ENCODE measurements at regions not wholly inside any gene's neighbourhood (a gene's known extent, or its start where the extent isn't known, plus 50 kb on each side); places are given as distances from the start of the nearest gene placed in this dataset.
A peak's percentile ranks its signal among the peaks of the same experiment; 100 is the strongest.
"Not testable (repeated sequence)": the region's sequence is repeated elsewhere in the genome, so short reads cannot be mapped to it uniquely, and the experiment has no call there.

DNA sequence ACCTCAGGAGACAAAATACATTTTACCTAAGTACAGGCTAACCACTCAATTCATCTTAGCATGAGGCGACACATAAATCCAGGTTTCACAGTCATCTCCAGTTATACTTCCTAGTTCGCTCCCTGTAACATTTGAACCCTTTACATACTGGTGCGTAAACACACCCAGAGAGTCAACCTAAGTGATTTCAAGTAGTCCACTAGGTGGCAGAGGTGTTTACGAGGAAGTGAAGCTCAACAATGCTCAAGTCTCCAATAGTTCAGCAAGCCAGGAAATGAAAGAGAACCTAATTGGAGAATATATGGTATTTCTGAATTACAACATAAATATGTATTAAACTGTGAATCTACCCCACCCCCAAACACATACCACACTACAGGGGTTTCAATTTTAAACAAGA, 76.3 kb upstream of the ABCB5 start:
- no peak overlapping the region for H3K27ac ChIP-seq
- intact Hi-C loops (cut with DNase I; ENCODE audit: low total_unique reads) = no loop called here
- 91 to 94% methylated on average over 4 of the region's 4 CpGs for WGBS, 2 donors
- H3K36me3 ChIP-seq (ENCODE audit: low read depth, missing control alignments) = no peaks in the 10 kb centered on the region
- no peak for DNase-seq
- H3K4me1 ChIP-seq = no peaks in the 10 kb centered on the region
- no peaks in the 10 kb centered on the region for H3K27me3 ChIP-seq
- H3K9me3 ChIP-seq = no peaks in the 10 kb centered on the region
- TF ChIP-seq, protein P1, sequence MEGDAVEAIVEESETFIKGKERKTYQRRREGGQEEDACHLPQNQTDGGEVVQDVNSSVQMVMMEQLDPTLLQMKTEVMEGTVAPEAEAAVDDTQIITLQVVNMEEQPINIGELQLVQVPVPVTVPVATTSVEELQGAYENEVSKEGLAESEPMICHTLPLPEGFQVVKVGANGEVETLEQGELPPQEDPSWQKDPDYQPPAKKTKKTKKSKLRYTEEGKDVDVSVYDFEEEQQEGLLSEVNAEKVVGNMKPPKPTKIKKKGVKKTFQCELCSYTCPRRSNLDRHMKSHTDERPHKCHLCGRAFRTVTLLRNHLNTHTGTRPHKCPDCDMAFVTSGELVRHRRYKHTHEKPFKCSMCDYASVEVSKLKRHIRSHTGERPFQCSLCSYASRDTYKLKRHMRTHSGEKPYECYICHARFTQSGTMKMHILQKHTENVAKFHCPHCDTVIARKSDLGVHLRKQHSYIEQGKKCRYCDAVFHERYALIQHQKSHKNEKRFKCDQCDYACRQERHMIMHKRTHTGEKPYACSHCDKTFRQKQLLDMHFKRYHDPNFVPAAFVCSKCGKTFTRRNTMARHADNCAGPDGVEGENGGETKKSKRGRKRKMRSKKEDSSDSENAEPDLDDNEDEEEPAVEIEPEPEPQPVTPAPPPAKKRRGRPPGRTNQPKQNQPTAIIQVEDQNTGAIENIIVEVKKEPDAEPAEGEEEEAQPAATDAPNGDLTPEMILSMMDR (IDR thresholded peaks at IDR 0.05) = no peak
- H3K4me3 ChIP-seq = no peak overlapping the region

DNA sequence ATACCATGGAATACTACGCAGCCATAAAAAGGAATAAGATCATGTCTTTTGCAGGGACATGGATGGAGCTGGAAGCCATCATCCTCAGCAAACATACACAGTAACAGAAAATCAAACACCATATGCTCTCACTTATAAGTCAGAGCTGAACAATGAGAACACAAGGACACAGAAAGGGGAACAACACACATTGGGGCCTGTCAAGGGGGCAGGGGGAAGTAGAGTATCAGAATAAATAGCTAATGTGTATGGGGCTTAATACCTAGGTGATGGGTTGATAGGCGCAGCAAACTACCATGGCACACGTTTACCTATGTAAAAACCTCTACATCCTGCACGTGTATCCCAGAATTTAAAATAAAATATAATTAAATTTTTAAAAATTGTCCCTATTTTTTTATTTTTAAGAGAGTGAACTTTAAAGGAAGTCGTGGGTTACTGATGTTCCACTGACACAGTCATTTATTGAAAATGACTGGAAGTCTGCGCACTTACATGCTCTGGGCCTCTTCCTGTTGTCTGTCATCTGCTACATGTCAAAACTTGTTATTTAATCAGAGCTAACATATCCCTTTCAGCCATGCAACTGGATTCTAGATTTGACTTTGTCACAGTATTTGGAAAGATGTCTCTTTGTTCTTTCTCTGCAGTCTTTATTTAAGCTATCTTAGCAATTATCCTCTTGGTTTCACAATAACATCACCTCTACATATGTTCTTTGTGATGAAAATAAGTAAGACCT, 73.7 kb upstream of the ABCB5 start:
- DNase-seq = no peak
- intact Hi-C loops (cut with DNase I; ENCODE audit: low total_unique reads) = no loop called here
- H3K4me3 ChIP-seq = no peak overlapping the region
- H3K27me3 ChIP-seq = no peaks in the 10 kb centered on the region
- no peak overlapping the region for H3K27ac ChIP-seq
- no peaks in the 10 kb centered on the region for H3K9me3 ChIP-seq
- TF ChIP-seq POLR2A (IDR thresholded peaks at IDR 0.05) = no peak
- TF ChIP-seq, protein P1 (IDR thresholded peaks at IDR 0.05) = no peak
- no peaks in the 10 kb centered on the region for H3K4me1 ChIP-seq
- H3K36me3 ChIP-seq (ENCODE audit: low read depth, missing control alignments) = no peaks in the 10 kb centered on the region
- 87 to 91% methylated on average over 6 of the region's 6 CpGs for WGBS, 2 donors

DNA sequence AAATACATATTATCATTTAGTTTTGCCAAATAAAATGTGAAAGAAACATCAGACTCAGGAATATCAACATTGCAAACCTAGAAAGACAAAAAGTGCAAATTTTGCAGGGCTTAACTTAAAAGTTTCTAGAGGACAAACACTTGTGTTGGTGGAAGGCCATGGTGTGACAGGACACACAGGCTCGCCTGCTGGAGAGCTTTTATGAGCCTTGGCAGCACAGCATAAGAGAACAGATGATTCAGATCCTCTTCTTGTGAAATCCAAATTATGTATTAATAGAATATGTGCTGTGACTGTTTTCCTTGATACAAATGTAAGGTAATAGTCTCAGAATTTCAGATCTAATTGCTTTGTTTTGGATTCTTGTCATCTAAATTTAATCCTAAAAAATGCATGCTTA, 72.9 kb upstream of the ABCB5 start:
- no peak for TF ChIP-seq POLR2A (IDR thresholded peaks at IDR 0.05)
- TF ChIP-seq, protein P1 (IDR thresholded peaks at IDR 0.05) = no peak
- intact Hi-C loops (cut with DNase I; ENCODE audit: low total_unique reads) = no loop called here
- no peaks in the 10 kb centered on the region for H3K36me3 ChIP-seq (ENCODE audit: low read depth, missing control alignments)
- 42 to 48% methylated on average over 1 of the region's 1 CpG for WGBS, 2 donors
- no peak overlapping the region for H3K4me3 ChIP-seq
- H3K4me1 ChIP-seq = no peaks in the 10 kb centered on the region
- no peak overlapping the region for H3K27ac ChIP-seq
- no peaks in the 10 kb centered on the region for H3K27me3 ChIP-seq
- peak; percentile 47 for DNase-seq
- H3K9me3 ChIP-seq = no peaks in the 10 kb centered on the region

DNA sequence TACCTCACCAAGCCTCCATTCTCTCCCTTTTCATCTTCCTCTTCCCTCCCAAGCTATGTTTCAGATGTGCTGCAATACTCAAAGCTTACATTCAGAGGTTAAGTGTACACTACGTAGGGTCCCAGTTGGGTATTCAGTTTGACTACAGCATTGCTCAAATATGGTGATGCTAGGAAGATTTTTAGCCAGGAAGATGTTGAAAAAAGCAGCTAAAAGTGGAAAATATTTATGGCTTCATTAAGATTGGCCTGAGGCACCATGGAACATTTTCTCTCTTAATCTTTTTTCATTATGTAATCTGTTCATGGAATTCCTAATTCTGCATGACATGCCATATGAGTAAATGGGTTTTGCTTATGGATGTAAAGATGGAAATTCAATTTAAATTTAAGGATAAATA, 72.0 kb upstream of the ABCB5 start:
- H3K36me3 ChIP-seq (ENCODE audit: low read depth, missing control alignments) = no peaks in the 10 kb centered on the region
- 74 to 89% methylated on average over 1 of the region's 1 CpG for WGBS, 2 donors
- TF ChIP-seq, protein P1 (IDR thresholded peaks at IDR 0.05) = no peak
- no peak for TF ChIP-seq POLR2A (IDR thresholded peaks at IDR 0.05)
- no peak overlapping the region for H3K4me3 ChIP-seq
- H3K4me1 ChIP-seq = no peaks in the 10 kb centered on the region
- intact Hi-C loops (cut with DNase I; ENCODE audit: low total_unique reads) = no loop called here
- no peaks in the 10 kb centered on the region for H3K9me3 ChIP-seq
- no peaks in the 10 kb centered on the region for H3K27me3 ChIP-seq
- H3K27ac ChIP-seq = no peak overlapping the region
- DNase-seq = no peak

DNA sequence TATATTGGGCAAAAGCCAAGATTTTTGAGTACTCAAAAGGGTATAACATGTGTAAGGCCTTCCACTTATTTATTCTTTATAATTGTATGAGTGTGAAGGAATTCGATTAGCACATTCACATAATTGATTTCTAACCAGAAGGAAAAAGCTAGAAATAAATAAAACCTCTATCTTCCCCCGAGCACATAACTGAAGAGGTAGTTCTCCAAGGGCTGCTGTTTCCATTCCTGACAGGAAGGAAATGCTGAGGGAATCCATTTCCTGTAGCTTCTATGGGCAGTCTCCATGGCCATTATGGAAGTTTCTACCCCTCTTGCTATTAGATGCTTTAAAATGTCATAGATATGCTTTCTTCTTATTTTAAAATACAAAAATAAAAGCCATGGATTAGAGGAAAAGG, 70.5 kb upstream of the ABCB5 start:
- DNase-seq = no peak
- intact Hi-C loops (cut with DNase I; ENCODE audit: low total_unique reads) = no loop called here
- H3K27ac ChIP-seq = no peak overlapping the region
- 67 to 86% methylated on average over 2 of the region's 2 CpGs for WGBS, 2 donors
- H3K4me1 ChIP-seq = no peaks in the 10 kb centered on the region
- TF ChIP-seq, protein P1 (IDR thresholded peaks at IDR 0.05) = no peak
- TF ChIP-seq POLR2A (IDR thresholded peaks at IDR 0.05) = no peak
- H3K9me3 ChIP-seq = no peaks in the 10 kb centered on the region
- H3K27me3 ChIP-seq = no peaks in the 10 kb centered on the region
- H3K36me3 ChIP-seq (ENCODE audit: low read depth, missing control alignments) = no peaks in the 10 kb centered on the region
- H3K4me3 ChIP-seq = no peak overlapping the region

DNA sequence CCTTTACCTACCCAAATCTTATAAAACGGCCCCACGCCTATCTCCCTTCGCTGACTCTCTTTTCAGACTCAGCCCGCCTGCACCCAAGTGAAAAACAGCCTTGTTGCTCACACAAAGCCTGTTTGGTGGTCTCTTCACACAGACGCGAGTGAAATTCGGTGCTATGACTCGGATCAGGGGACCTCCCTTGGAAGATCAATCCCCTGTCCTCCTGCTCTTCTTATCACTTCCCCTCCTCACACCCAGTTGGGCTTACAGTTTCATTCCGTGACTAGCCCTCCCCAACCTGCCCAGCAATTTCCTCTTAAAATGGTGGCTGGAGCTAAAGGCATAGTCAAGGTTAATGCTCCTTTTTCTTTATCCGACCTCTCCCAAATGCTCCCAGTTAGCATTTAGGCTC, 68.5 kb upstream of the ABCB5 start:
- H3K27ac ChIP-seq; H3K4me1 ChIP-seq; H3K4me3 ChIP-seq; H3K36me3 ChIP-seq (ENCODE audit: low read depth, missing control alignments); DNase-seq; H3K9me3 ChIP-seq; intact Hi-C loops (cut with DNase I; ENCODE audit: low total_unique reads); H3K27me3 ChIP-seq: not testable (repeated sequence)
- WGBS, 2 donors = 91 to 96% methylated on average over 10 of the region's 10 CpGs
